Lung (tissue), 11 donors: ENCODE measurements at regions not wholly inside any gene's neighbourhood (a gene's known extent, or its start where the extent isn't known, plus 50 kb on each side); places are given as distances from the start of the nearest gene placed in this dataset.
A peak's percentile ranks its signal among the peaks of the same experiment; 100 is the strongest.

ENCODE experiments used
- ATAC-seq: fragments of 200-7000 bp; cut with Tn5 transposase; one replicate; pipeline ENCODE4 v1.9.1; 2020; ENCODE audit warnings: moderate number of reproducible peaks; ENCODE audit not compliant: insufficient read depth, low FRiP score
- DNase-seq, 3 donors: peaks; one replicate each; pipeline ENCODE4 v3.0.0-alpha.2; 2013 to 2017
- H3K27ac ChIP-seq, 2 donors: one replicate each; pipeline ENCODE4 v1.5.1; 2013; ENCODE audit warnings: mild to moderate bottlenecking in 2 of 2, moderate library complexity in 2 of 2, control low read depth in 1 of 2, inconsistent platforms in 1 of 2, low read depth in 1 of 2, low read length in 1 of 2
- H3K27me3 ChIP-seq, 3 donors: one replicate each; pipeline ENCODE4 v1.5.1; 2013; ENCODE audit warnings: low read length in 2 of 3; ENCODE audit not compliant: control insufficient read depth in 3 of 3, insufficient read depth in 3 of 3
- H3K36me3 ChIP-seq, 4 donors: one replicate each; pipeline ENCODE4 v1.5.1; 2013; ENCODE audit warnings: low read length in 4 of 4, mild to moderate bottlenecking in 1 of 4, moderate library complexity in 1 of 4; ENCODE audit not compliant: control insufficient read depth in 4 of 4, insufficient read depth in 4 of 4
- H3K4me1 ChIP-seq, 5 donors: one replicate each; pipeline ENCODE4 v1.5.1; 2013; ENCODE audit warnings: low read length in 5 of 5, mild to moderate bottlenecking in 2 of 5, moderate library complexity in 1 of 5; ENCODE audit not compliant: control insufficient read depth in 5 of 5, insufficient read depth in 5 of 5
- H3K4me3 ChIP-seq: one replicate; pipeline ENCODE4 v1.5.1; 2013; ENCODE audit warnings: mild to moderate bottlenecking, control low read depth, moderate library complexity
- H3K9ac ChIP-seq, 2 donors: one replicate each; pipeline ENCODE4 v1.5.1; 2013; ENCODE audit warnings: low read length in 2 of 2, control low read depth in 1 of 2; ENCODE audit not compliant: insufficient read depth in 1 of 2
- H3K9me3 ChIP-seq, 4 donors: one replicate each; pipeline ENCODE4 v1.5.1; 2013; ENCODE audit warnings: low read length in 3 of 4, mild to moderate bottlenecking in 1 of 4, moderate library complexity in 1 of 4; ENCODE audit not compliant: control insufficient read depth in 4 of 4, insufficient read depth in 3 of 4
- WGBS, 2 donors: extraction: QIAGEN DNeasy Blood & Tissue Kit; methylation state at CpG; one replicate each; pipeline ENCODE4 v1.1.7; 2013; 5-methylcytosine and 5-hydroxymethylcytosine counted together
- TF ChIP-seq, protein P1 (sequence below): IDR thresholded peaks from 2 replicates; pipeline ENCODE4 v1.5.1; 2012; ENCODE audit warnings: mild to moderate bottlenecking; ENCODE audit errors: control extremely low read depth, extremely low read depth
- donor health status: control.
- donor health status: control.
- donor health status: Bipolar disorder and iron deficiency.
- donor health status: healthy.
- donor health status: DM: yes; HTN: yes; CAD: no.

DNA sequence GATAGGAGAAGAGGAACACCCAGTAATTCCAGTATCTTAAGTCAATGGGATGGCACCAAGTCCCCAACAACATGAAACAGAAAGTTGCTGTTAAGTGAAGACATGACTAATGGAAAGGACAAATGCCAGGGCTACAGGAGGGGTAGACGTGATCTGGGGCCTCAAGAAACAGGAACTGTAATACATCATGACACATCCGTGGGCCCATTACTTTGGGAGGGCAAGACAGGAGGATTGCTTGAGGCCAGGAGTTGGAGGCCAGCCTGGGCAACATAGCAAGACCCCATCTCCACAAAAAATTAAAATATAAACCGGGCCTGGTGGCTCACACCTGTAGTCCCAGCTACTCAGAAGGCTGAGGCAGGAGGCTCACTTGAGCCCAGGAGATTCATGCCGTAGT, 408.6 kb upstream of the PRKCQ start:
- Histone ChIP-seq H3K27me3 (no peaks in the 10 kb centered on the region), H3K36me3 (no peaks in the 10 kb centered on the region), H3K27ac (no peak overlapping the region), H3K9ac (no peak overlapping the region), H3K4me1 (peaks cover 0 to 10% (median 0%) of the 10 kb centered on the region in 5 donors), H3K9me3 (peaks cover 0 to 2% (median 0%) of the 10 kb centered on the region in 4 donors), H3K4me3 (no peak overlapping the region)
- ATAC-seq = no peak
- TF ChIP-seq, protein P1, sequence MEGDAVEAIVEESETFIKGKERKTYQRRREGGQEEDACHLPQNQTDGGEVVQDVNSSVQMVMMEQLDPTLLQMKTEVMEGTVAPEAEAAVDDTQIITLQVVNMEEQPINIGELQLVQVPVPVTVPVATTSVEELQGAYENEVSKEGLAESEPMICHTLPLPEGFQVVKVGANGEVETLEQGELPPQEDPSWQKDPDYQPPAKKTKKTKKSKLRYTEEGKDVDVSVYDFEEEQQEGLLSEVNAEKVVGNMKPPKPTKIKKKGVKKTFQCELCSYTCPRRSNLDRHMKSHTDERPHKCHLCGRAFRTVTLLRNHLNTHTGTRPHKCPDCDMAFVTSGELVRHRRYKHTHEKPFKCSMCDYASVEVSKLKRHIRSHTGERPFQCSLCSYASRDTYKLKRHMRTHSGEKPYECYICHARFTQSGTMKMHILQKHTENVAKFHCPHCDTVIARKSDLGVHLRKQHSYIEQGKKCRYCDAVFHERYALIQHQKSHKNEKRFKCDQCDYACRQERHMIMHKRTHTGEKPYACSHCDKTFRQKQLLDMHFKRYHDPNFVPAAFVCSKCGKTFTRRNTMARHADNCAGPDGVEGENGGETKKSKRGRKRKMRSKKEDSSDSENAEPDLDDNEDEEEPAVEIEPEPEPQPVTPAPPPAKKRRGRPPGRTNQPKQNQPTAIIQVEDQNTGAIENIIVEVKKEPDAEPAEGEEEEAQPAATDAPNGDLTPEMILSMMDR = no peak
- WGBS, 2 donors = 62 to 74% methylated on average over 4 of the region's 4 CpGs
- DNase-seq = no peak

DNA sequence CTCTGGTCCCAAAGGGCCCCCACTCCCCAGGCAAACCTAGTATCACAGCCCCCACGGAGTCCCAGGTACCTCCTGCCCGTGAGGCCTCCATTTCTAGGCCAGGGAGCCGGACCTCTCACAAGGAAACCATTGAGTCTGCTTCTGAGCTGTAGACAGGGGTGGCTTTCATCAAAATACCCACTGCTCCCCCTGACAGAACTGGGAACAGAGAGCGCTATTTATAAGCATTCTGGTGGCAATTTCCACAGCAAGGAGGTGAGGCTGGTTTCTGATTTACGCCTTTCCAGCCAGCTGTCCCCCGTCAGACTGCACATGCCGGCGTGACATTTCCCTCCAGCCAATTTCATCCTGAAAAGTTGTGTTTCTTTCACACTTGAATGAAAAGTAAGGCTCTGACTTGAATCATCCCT, 407.5 kb upstream of the PRKCQ start:
- no peak overlapping the region for H3K9ac ChIP-seq
- peaks cover 0 to 10% (median 0%) of the 10 kb centered on the region in 5 donors for H3K4me1 ChIP-seq
- H3K4me3 ChIP-seq = no peak overlapping the region
- ATAC-seq = no peak
- H3K9me3 ChIP-seq = no peaks in the 10 kb centered on the region
- H3K36me3 ChIP-seq = no peaks in the 10 kb centered on the region
- no peaks in the 10 kb centered on the region for H3K27me3 ChIP-seq
- WGBS, 2 donors = 72 to 88% methylated on average over 8 of the region's 8 CpGs
- H3K27ac ChIP-seq = no peak overlapping the region
- TF ChIP-seq, protein P1 = no peak
- peak; percentile 23 to 55 (median 44) for DNase-seq

DNA sequence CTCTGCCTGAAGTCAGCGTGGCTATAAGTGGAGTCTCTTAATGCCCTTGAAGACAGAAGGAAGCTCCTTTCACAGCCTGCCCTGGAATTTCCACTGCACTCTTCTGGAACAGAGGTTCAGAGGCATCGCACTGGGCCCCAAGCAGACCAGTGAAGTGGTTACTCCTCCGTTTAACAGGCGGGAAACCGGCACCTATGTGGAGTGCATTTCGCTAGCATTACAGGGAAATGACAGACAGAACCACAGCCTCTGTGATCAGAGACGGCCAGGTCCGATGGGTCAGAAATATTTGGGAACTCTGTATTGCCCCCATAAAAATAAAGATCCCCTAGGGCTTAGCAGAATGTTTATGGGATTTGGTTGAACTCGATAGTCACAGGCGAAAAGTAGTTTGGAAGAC, 406.9 kb upstream of the PRKCQ start:
- TF ChIP-seq, protein P1 = no peak
- H3K27ac ChIP-seq = no peak overlapping the region
- H3K9me3 ChIP-seq = no peaks in the 10 kb centered on the region
- H3K27me3 ChIP-seq = no peaks in the 10 kb centered on the region
- no peak overlapping the region for H3K4me3 ChIP-seq
- peak in 1 of 3 donors; percentile 4 for DNase-seq
- 86 to 91% methylated on average over 10 of the region's 10 CpGs for WGBS, 2 donors
- no peak for ATAC-seq
- H3K4me1 ChIP-seq = peaks cover 0 to 10% (median 0%) of the 10 kb centered on the region in 5 donors
- no peak overlapping the region for H3K9ac ChIP-seq
- H3K36me3 ChIP-seq = no peaks in the 10 kb centered on the region

DNA sequence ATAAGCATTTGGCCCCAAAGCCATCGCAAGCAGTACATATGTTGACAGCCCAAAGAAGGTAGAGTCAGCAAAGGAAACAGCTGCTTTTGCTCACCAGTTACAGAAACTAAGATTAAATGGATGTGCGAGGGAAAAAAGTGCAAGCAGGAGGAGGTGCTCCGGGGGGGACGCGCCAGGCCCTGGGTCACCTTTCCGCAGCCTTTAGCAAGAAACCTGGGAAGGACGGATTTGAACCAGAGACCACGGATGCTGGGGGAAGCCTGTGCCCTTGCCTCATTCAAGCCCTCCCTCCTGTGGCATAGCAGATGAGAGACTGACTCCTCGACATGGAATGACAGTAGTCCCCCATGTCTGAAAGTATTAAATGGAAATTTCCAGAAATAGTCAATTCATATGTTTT, 405.6 kb upstream of the PRKCQ start:
- no peaks in the 10 kb centered on the region for H3K9me3 ChIP-seq
- peak in 1 of 3 donors; percentile 15 for DNase-seq
- 79 to 85% methylated on average over 9 of the region's 9 CpGs for WGBS, 2 donors

More for the DNA sequence above, 405.6 kb upstream of the PRKCQ start:
- Histone ChIP-seq H3K27me3 (no peaks in the 10 kb centered on the region), H3K36me3 (no peaks in the 10 kb centered on the region), H3K4me1 (peaks cover 0 to 10% (median 0%) of the 10 kb centered on the region in 5 donors), H3K27ac (no peak overlapping the region), H3K9ac (no peak overlapping the region), H3K4me3 (no peak overlapping the region)
- TF ChIP-seq, protein P1 = no peak
- no peak for ATAC-seq
